ENCODE measurements at regions not wholly inside any gene's neighbourhood (a gene's known extent, or its start where the extent isn't known, plus 50 kb on each side); places are given as distances from the start of the nearest gene placed in this dataset.
"Not testable (repeated sequence)": the region's sequence is repeated elsewhere in the genome, so short reads cannot be mapped to it uniquely, and the experiment has no call there.

DNA sequence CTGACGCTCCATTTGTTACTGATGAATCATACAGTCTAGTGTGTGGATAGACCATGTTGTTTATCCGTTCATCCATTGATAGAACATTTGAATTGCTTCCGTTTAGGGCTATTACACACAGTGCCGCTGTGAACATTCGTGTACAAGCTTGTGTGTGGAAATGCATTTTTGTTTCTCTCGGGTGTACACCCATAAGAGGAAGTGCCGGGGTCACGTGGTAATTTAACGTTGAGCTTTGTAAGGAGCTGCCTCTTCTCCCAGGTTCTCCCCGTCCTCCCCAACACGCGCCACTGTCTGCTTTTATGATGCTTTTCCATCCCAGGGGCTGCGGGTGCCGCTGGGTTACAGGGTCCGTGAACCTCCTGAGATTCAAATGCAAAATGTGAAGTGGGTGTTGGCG lies 142.3 kb downstream of the IGLL1 start:
- TF ChIP-seq, protein P1, sequence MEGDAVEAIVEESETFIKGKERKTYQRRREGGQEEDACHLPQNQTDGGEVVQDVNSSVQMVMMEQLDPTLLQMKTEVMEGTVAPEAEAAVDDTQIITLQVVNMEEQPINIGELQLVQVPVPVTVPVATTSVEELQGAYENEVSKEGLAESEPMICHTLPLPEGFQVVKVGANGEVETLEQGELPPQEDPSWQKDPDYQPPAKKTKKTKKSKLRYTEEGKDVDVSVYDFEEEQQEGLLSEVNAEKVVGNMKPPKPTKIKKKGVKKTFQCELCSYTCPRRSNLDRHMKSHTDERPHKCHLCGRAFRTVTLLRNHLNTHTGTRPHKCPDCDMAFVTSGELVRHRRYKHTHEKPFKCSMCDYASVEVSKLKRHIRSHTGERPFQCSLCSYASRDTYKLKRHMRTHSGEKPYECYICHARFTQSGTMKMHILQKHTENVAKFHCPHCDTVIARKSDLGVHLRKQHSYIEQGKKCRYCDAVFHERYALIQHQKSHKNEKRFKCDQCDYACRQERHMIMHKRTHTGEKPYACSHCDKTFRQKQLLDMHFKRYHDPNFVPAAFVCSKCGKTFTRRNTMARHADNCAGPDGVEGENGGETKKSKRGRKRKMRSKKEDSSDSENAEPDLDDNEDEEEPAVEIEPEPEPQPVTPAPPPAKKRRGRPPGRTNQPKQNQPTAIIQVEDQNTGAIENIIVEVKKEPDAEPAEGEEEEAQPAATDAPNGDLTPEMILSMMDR (IDR thresholded peaks at IDR 0.05; ENCODE audit: insufficient read depth, low read length, severe bottlenecking), result no peak
- Histone ChIP-seq H3K36me3 (ENCODE audit: control insufficient read depth, insufficient read depth, low read length) (no peaks in the 10 kb centered on the region), H3K27me3 (ENCODE audit: control insufficient read depth, insufficient read depth, low read length) (no peaks in the 10 kb centered on the region), H3K4me3 (ENCODE audit: low read depth, low read length) (no peak overlapping the region)
- DNase-seq (ENCODE audit: low read depth) (no peak), FAIRE-seq (no peak)

DNA sequence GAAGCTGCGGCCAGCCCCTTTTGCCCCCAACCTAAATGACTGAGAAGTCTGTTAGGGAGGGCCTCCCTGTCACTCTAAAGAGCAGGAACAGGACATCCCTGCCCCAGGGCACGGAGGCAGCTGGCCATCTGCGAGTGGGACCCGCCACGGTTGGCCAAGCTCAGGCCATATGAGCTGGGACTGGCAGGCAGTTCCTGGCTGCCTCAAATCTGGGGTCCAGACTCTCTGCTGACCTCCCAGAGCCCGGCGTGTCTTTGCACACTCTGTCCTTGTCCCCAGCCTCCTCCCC lies 143.0 kb downstream of the IGLL1 start:
- H3K36me3 ChIP-seq (ENCODE audit: control insufficient read depth, insufficient read depth, low read length); DNase-seq (ENCODE audit: low read depth); H3K4me3 ChIP-seq (ENCODE audit: low read depth, low read length); H3K27me3 ChIP-seq (ENCODE audit: control insufficient read depth, insufficient read depth, low read length): not testable (repeated sequence)
- peak; percentile 86 for FAIRE-seq

DNA sequence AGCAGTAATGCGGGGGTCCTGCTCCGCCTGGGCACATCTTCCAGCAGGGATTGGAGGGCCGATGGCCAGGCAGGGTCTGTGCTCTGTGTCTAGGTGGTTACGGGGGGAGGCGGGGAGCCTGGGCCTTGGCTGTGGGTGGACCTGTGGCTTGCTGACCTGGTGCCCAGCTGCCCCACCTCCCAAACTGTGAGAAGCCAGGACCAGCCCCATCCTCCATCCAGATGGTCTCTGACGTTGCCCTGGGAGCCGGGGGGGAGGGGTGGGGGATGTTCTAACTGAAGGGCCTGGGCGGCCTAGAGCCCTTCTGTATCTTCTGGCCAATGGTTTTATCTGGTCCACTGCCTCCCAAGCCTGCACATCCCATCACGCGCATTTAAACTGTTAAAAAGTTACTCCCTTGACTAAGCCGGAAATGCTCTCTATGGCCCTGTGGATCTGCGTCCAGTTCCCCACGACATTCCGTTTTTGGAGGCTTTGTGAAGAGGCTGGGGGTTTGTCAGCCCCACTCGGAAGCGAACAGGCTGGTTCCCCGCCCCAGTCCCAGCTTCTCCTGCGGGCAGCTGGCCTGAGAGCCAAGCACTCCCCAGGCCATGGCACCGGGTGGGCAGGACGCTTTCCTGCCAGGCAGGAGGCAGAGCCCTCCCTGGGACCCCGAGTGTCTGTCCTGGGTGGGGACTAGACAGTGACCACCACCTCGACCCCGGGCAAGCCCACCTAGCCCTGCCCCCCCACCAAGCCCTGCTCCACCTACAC lies 143.6 kb downstream of the IGLL1 start:
- FAIRE-seq; H3K27me3 ChIP-seq (ENCODE audit: control insufficient read depth, insufficient read depth, low read length): not testable (repeated sequence)

DNA sequence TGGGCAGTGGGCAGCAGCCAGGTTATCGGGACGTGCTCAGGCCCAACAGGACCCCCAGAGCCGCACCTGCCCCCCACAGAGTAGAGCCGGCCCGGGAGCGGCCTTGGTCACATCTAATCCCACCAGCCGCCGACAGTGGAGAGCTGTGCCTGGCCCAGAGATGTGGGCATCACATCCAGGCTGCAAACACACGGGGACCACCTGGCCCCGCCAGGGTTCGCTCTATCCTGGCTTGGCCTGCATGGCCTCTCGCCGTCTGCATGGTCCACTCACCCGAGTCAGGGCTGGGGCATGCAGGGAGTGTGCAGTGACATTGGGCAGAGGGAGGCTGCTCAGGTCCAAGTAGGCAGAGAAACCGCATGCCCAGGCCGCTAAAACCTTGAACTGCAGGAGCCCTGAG lies 144.9 kb downstream of the IGLL1 start:
- not testable (repeated sequence) for H3K27me3 ChIP-seq (ENCODE audit: control insufficient read depth, insufficient read depth, low read length); DNase-seq (ENCODE audit: low read depth); H3K36me3 ChIP-seq (ENCODE audit: control insufficient read depth, insufficient read depth, low read length); H3K4me3 ChIP-seq (ENCODE audit: low read depth, low read length)
- FAIRE-seq, result peak; percentile 23

More for the DNA sequence above, 143.6 kb downstream of the IGLL1 start:
- not testable (repeated sequence) for H3K4me3 ChIP-seq (ENCODE audit: low read depth, low read length); H3K36me3 ChIP-seq (ENCODE audit: control insufficient read depth, insufficient read depth, low read length); DNase-seq (ENCODE audit: low read depth)

DNA sequence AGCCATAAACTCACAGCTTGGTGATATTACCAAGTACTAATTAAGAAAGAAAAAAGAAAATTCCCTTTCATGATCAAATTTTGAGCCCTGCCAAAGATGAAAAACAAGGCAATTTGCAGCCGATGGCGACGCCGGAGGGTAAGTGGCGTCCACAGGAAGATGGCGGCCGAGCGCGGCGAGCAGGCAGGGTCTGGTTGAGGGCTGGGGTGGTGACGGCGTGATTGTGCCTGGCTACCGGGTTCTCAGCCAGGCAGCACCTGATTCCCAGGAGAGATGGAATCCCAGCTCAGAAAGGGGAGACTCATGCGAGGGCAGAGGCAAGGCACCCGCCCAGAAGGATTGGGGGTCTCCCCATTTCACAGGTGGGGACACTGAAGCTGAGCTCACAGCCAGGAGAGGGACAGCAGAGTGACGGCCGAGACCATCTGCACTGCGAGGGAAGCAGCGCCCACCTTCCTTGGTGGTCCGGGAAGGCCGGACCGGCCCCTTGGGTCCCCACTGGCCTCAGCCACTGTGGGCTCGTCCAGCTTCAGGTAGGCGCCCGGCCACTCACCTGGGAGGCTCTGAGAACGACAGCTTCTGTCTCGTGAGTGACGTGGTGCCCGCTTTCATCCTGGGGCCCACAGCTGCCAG lies 145.8 kb downstream of the IGLL1 start:
- not testable (repeated sequence) for H3K4me3 ChIP-seq (ENCODE audit: low read depth, low read length); FAIRE-seq; H3K27me3 ChIP-seq (ENCODE audit: control insufficient read depth, insufficient read depth, low read length); H3K36me3 ChIP-seq (ENCODE audit: control insufficient read depth, insufficient read depth, low read length); DNase-seq (ENCODE audit: low read depth)

DNA sequence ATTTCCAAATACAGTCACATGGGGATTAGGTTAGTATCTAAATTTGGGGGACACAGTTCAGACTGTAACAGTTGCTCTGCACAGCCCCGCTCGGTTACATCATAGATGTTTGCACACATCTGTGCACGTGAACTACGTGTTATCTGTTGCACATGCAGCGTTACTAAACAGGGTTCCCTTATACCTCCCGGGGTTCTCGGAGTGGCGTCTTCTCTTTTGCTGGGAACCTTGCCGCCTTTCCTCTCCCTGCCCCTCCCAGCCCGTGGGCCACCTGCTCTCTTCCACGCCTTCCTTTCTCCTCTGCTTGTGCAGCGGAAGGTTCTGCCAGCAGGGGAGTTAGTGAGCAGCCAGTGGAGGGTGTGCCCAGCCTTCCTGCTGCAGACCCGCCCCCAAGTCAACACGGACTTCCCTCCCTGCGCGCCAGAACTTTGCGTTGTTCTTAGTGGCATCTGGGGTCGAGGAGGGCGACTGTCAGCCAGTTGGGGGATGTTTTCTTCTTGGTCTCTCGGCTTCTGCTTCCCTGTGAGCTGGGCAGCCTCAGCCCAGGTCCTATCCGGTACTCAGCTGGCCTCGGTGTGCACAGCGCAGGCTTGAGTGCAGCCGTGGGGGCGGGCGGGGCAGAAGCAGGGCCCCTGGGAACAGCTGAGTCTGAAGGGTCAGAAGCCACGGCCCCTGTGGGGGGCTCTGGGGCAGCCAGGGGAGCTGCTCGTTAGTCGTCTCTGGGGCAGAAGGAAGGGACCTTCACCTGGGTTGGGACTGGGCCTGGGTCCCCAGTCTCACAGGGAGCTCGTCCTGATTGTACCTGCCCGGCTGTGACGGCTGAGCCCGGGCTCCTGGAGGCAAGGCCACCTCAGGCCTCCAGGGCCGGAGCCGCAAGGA lies 146.7 kb downstream of the IGLL1 start:
- not testable (repeated sequence) for DNase-seq (ENCODE audit: low read depth); H3K27me3 ChIP-seq (ENCODE audit: control insufficient read depth, insufficient read depth, low read length); H3K4me3 ChIP-seq (ENCODE audit: low read depth, low read length); H3K36me3 ChIP-seq (ENCODE audit: control insufficient read depth, insufficient read depth, low read length)
- TF ChIP-seq, protein P1 (IDR thresholded peaks at IDR 0.05; ENCODE audit: insufficient read depth, low read length, severe bottlenecking), result peak; percentile 32
- FAIRE-seq, result peak; percentile 88

DNA sequence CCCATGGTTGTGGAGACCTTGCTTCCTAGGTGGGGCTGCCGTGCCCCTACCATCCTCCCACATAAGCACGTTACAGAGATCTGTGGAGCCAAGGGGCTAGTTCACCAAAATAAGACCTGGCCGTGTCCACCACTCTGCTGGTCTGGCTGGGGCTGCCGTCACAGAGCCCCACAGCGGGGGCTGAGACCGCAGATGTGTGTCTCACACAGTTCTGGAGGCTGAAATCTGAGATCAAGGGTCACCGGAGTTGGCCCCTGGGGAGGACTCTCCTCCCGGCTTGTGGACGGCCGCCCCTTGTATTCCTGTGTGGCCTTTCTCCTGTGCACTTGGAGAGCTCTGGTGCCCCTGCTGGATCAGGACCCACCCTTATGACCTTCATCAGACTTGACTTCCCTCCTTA lies 147.4 kb downstream of the IGLL1 start:
- not testable (repeated sequence) for H3K36me3 ChIP-seq (ENCODE audit: control insufficient read depth, insufficient read depth, low read length); H3K4me3 ChIP-seq (ENCODE audit: low read depth, low read length); H3K27me3 ChIP-seq (ENCODE audit: control insufficient read depth, insufficient read depth, low read length); DNase-seq (ENCODE audit: low read depth); FAIRE-seq

DNA sequence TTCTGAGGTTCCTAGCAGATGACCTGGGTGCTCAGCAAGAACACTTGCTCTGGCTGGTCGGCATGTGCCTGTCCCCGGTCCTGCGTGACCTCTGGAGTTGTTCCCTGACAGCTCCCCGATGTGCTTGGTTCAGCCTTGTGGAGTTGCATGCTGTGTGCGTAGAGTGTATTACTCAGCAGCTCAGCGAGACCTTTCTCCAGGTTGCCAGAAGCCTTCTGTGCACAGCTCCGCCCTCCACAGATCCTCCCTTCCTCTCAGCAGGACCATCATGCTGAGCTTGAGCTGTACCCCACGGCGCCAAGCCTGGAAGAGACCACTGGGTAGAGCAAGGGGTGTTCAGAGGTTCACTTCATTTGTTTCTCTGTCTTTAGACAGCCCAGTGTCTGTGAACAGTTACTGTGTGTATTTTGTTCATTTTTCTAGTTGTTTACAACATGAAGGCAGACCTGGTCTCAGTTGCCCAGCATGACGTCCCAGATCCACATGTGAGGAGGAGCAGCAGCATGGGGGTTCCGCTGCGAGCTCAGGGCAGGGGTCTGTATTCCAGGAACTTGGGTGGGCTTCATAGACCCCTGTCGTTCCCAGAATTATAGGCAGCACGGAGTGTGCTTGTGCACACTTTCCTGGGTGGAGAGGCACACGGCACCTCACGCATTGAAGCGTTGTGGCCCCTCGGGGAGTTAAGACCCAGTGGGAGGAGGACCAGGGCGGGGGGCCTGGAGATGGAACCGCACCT lies 148.6 kb downstream of the IGLL1 start:
- FAIRE-seq (peak; percentile 13), DNase-seq (ENCODE audit: low read depth) (no peak)
- no peaks in the 10 kb centered on the region for H3K36me3 ChIP-seq (ENCODE audit: control insufficient read depth, insufficient read depth, low read length)
- no peaks in the 10 kb centered on the region for H3K27me3 ChIP-seq (ENCODE audit: control insufficient read depth, insufficient read depth, low read length)
- TF ChIP-seq, protein P1 (IDR thresholded peaks at IDR 0.05; ENCODE audit: insufficient read depth, low read length, severe bottlenecking), result no peak
- H3K4me3 ChIP-seq (ENCODE audit: low read depth, low read length), result no peak overlapping the region

DNA sequence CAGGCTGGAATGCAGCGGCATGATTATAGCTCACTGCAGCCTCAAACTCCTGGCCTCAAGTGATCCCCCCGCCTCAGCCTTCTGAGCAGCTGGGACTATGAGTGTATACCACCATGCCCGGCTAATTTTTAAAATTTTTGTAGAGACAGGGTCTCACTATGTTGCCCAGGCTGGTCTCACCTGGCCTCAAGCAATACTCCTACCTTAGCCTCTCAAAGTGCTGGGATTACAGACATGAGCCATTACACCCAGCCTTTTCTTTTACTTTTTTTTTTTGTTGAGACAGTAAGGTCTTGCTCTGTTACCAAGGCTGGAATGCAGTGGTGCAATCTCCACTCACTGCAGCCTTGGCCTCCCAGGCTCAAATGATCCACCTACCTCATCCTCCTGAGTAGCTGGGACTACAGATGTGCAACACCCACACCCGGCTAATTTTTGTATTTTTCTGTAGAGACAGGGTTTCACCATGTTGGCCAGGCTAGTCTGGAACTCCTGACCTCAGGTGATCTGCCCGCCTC lies 155.5 kb downstream of the IGLL1 start:
- not testable (repeated sequence) for H3K4me3 ChIP-seq (ENCODE audit: low read depth, low read length); H3K27me3 ChIP-seq (ENCODE audit: control insufficient read depth, insufficient read depth, low read length); H3K36me3 ChIP-seq (ENCODE audit: control insufficient read depth, insufficient read depth, low read length); FAIRE-seq; DNase-seq (ENCODE audit: low read depth)

Measured in bronchial epithelial cell (primary cell).